GM12891 (cell line): ENCODE measurements at regions not wholly inside any gene's neighbourhood (a gene's known extent, or its start where the extent isn't known, plus 50 kb on each side); places are given as distances from the start of the nearest gene placed in this dataset.

Experiments used
- POLR2A ChIP-seq: IDR thresholded peaks from 2 replicates; pipeline ENCODE4 v1.6.1; 2011; ENCODE audit warnings: low read depth, low read length, control low read depth
- SPI1 ChIP-seq: IDR thresholded peaks from 2 replicates; pipeline ENCODE4 v1.6.1; 2011; ENCODE audit warnings: low read depth, low read length, control low read depth
- TAF1 ChIP-seq: IDR thresholded peaks from 2 replicates; pipeline ENCODE4 v1.6.1; 2011; ENCODE audit warnings: low read depth, low read length, control low read depth

DNA sequence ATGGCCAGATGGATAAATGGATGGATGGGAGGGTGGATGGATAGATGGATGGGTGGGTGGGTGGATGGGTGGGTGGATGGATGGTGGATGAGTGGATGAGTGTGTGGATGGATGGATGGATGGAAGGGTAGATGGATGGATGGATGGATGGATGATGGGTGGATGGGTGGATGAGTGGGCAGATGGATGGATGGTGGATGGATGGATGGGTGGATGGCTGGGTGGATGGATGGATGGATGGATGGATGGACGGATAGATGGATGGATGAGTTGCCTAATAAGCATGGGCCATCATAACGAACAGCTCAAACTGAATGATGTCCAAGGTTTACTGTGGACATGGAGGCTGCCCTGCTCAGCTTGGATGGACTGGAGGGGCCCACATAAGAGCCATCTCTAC lies 89.8 kb upstream of the SMIM23 start:
- TF ChIP-seq TAF1 (no peak), SPI1 (no peak), POLR2A (no peak)
